ENCODE measurements at regions not wholly inside any gene's neighbourhood (a gene's known extent, or its start where the extent isn't known, plus 50 kb on each side); places are given as distances from the start of the nearest gene placed in this dataset.

DNA sequence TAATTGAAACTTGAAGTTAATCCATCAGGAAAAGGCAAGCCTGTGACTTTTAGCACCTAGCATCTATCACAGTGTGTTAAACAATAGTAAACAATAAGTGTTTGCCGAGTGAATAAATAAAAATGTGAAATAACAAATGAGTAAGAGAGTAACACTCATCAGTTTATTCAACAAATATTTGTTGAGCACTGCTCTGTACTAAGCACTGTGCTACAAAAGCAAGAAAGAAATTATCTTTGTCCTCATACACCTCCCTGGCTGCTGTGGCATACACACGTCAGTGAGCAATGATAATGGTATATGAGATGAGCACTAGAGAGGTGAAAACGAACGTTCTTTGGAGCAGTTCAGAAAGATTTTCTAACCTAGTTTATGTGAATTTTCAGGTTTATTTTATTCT, 295.0 kb upstream of the LRRC7 start:
- no peak for DNase-seq (ENCODE audit: low read depth in 4 of 6, low spot score in 6 of 6)

DNA sequence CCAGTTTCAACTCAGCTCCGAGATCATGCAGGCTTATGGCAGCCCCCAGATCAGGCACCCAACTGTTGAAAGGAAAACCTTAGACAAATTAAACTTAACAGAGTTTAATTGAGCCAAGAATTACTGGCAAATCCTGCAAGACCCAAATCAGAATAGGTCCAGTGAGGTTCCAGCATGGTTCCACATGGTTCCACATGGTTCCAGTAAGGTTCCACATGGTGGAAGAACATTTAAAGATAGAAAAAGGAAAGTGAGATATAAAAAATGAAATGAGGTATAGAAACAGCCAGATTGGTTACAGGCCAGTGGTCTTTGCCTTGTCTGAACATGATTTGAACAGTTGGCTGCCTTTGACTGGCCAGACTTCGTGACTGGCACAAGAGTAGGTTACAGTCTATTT, 288.8 kb upstream of the LRRC7 start:
- Histone ChIP-seq H3K36me3 (ENCODE audit: control insufficient read depth, insufficient read depth, low read length) (no peaks in the 10 kb centered on the region), H3K27ac (ENCODE audit: low read depth, low read length) (no peak overlapping the region), H3K4me3 (ENCODE audit: low read depth, low read length) (no peak overlapping the region), H3K9me3 (ENCODE audit: control insufficient read depth, insufficient read depth, low read length) (no peaks in the 10 kb centered on the region), H3K27me3 (ENCODE audit: control insufficient read depth, insufficient read depth, low read length) (no peaks in the 10 kb centered on the region), H3K4me1 (ENCODE audit: control insufficient read depth, insufficient read depth, low read length) (no peaks in the 10 kb centered on the region)
- WGBS (ENCODE audit: insufficient coverage): 94% methylated on average over 2 of the region's 2 CpGs
- no peak for DNase-seq (ENCODE audit: low read depth in 4 of 6, low spot score in 6 of 6)

More for the DNA sequence above, 295.0 kb upstream of the LRRC7 start:
- Histone ChIP-seq H3K9me3 (ENCODE audit: control insufficient read depth, insufficient read depth, low read length) (no peaks in the 10 kb centered on the region), H3K27me3 (ENCODE audit: control insufficient read depth, insufficient read depth, low read length) (no peaks in the 10 kb centered on the region), H3K36me3 (ENCODE audit: control insufficient read depth, insufficient read depth, low read length) (no peaks in the 10 kb centered on the region), H3K4me3 (ENCODE audit: low read depth, low read length) (no peak overlapping the region), H3K27ac (ENCODE audit: low read depth, low read length) (no peak overlapping the region), H3K4me1 (ENCODE audit: control insufficient read depth, insufficient read depth, low read length) (no peaks in the 10 kb centered on the region)
- WGBS (ENCODE audit: insufficient coverage): no CpG with 5 or more reads among the region's 4 CpGs

DNA sequence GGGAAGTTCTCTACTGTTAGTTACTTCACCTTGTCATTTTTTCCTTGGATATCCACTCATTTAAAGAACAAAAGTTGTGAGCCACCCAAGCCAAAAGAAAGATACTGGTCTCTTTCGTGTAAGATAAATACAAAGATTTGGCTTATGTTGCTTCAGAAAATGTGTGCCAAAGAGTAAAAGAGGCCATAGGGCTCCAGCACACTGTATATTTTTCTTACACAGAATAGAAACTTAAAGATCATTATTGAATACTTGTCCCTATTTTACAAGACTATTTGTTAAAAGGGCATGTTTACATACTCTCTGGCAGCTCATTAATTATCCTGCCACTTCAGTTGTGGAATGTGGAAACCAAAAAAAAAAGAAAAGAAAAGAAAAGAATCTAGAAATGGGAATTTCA, 284.2 kb upstream of the LRRC7 start:
- no CpG with 5 or more reads among the region's 1 CpG for WGBS (ENCODE audit: insufficient coverage)
- no peaks in the 10 kb centered on the region for H3K36me3 ChIP-seq (ENCODE audit: control insufficient read depth, insufficient read depth, low read length)
- no peaks in the 10 kb centered on the region for H3K9me3 ChIP-seq (ENCODE audit: control insufficient read depth, insufficient read depth, low read length)
- DNase-seq (ENCODE audit: low read depth in 4 of 6, low spot score in 6 of 6): no peak
- no peak overlapping the region for H3K4me3 ChIP-seq (ENCODE audit: low read depth, low read length)
- H3K4me1 ChIP-seq (ENCODE audit: control insufficient read depth, insufficient read depth, low read length): no peaks in the 10 kb centered on the region
- H3K27me3 ChIP-seq (ENCODE audit: control insufficient read depth, insufficient read depth, low read length): no peaks in the 10 kb centered on the region
- H3K27ac ChIP-seq (ENCODE audit: low read depth, low read length): no peak overlapping the region

DNA sequence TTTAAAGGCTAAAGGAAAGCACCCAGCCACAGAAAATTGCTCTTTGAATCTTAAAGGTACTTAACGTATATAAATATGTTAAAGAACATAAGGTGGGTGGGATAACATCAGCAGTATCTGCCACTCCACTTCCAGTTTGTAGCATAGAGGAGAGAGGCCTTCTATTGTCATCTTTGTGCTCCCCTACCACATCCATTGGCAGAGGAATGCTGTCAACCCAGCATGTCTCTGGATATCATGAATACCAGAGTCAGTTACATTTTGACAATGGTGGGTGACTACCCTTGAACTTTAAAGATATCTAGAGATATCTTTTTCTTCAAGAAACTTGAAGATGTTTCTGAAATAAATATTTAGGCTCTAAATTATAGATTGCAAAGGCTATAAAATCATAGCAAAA, 283.2 kb upstream of the LRRC7 start:
- H3K4me3 ChIP-seq (ENCODE audit: low read depth, low read length): no peak overlapping the region
- no CpG with 5 or more reads among the region's 1 CpG for WGBS (ENCODE audit: insufficient coverage)
- H3K27me3 ChIP-seq (ENCODE audit: control insufficient read depth, insufficient read depth, low read length): no peaks in the 10 kb centered on the region
- no peaks in the 10 kb centered on the region for H3K36me3 ChIP-seq (ENCODE audit: control insufficient read depth, insufficient read depth, low read length)
- H3K9me3 ChIP-seq (ENCODE audit: control insufficient read depth, insufficient read depth, low read length): no peaks in the 10 kb centered on the region
- no peak for DNase-seq (ENCODE audit: low read depth in 4 of 6, low spot score in 6 of 6)
- no peak overlapping the region for H3K27ac ChIP-seq (ENCODE audit: low read depth, low read length)
- no peaks in the 10 kb centered on the region for H3K4me1 ChIP-seq (ENCODE audit: control insufficient read depth, insufficient read depth, low read length)

DNA sequence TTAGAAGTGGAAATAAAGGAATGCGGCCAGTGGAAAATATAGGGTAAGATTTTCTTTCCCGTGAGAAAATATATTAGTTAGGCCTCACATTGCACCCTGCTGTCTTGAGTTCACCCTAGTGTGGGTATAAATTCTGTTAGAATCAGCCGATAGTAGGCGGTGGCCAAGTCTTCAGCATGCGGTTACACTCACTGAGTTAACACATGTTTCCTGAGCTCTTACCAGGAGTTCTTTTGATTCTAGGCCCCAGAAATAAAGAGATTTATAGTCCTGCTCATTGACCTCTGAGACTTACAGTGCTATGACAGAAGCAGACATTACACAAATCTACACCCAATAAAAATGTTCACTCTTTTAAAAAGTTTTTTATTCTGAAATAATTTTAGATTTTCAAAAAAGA, 279.3 kb upstream of the LRRC7 start:
- Histone ChIP-seq H3K27me3 (ENCODE audit: control insufficient read depth, insufficient read depth, low read length) (no peaks in the 10 kb centered on the region), H3K27ac (ENCODE audit: low read depth, low read length) (no peak overlapping the region), H3K36me3 (ENCODE audit: control insufficient read depth, insufficient read depth, low read length) (no peaks in the 10 kb centered on the region), H3K9me3 (ENCODE audit: control insufficient read depth, insufficient read depth, low read length) (no peaks in the 10 kb centered on the region), H3K4me1 (ENCODE audit: control insufficient read depth, insufficient read depth, low read length) (no peaks in the 10 kb centered on the region), H3K4me3 (ENCODE audit: low read depth, low read length) (no peak overlapping the region)
- 57% methylated on average over 4 of the region's 5 CpGs for WGBS (ENCODE audit: insufficient coverage)
- DNase-seq (ENCODE audit: low read depth in 4 of 6, low spot score in 6 of 6): no peak

DNA sequence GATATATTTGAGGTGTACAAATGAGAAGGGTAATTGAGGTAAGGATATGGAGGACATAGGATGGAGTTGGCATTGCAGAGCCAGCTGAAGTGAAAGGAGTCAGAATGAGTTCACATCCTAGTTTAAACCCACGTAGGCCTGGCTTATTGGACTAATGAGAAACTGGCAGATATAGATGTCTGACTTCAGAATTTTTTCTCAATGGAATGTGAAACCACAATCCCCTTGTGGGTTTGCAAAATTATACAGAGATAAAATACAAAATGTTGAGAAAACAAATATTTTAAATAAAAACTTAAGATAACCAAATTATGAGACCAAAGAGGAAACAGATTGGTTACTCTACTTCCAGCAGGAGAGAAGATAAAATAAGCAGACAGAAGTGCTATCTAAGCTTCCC, 277.4 kb upstream of the LRRC7 start:
- Histone ChIP-seq H3K36me3 (ENCODE audit: control insufficient read depth, insufficient read depth, low read length) (no peaks in the 10 kb centered on the region), H3K27ac (ENCODE audit: low read depth, low read length) (no peak overlapping the region), H3K4me3 (ENCODE audit: low read depth, low read length) (no peak overlapping the region), H3K9me3 (ENCODE audit: control insufficient read depth, insufficient read depth, low read length) (no peaks in the 10 kb centered on the region), H3K4me1 (ENCODE audit: control insufficient read depth, insufficient read depth, low read length) (no peaks in the 10 kb centered on the region), H3K27me3 (ENCODE audit: control insufficient read depth, insufficient read depth, low read length) (no peaks in the 10 kb centered on the region)
- no peak for DNase-seq (ENCODE audit: low read depth in 4 of 6, low spot score in 6 of 6)
- WGBS (ENCODE audit: insufficient coverage): no CpG with 5 or more reads among the region's 1 CpG

DNA sequence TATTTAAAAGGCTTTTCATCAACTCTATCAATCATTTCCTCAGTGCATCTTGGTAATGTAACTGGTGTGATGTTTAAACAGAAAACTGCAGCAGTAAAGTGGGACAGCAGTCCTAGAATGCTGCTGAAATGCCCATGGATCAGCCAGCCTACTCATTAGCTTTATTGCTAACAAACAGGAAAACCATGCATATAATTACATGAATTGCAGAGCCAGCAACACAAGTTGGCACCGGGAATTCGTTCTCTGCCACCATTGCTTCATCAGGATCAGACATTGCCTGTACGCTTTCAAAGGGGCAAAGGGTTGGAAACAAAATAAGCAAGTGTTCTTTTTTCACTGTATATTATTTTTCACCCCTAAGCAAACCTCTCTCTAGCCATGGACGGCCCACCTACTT, 276.2 kb upstream of the LRRC7 start:
- Histone ChIP-seq H3K4me1 (ENCODE audit: control insufficient read depth, insufficient read depth, low read length) (no peaks in the 10 kb centered on the region), H3K4me3 (ENCODE audit: low read depth, low read length) (no peak overlapping the region), H3K27me3 (ENCODE audit: control insufficient read depth, insufficient read depth, low read length) (no peaks in the 10 kb centered on the region), H3K27ac (ENCODE audit: low read depth, low read length) (no peak overlapping the region), H3K36me3 (ENCODE audit: control insufficient read depth, insufficient read depth, low read length) (no peaks in the 10 kb centered on the region), H3K9me3 (ENCODE audit: control insufficient read depth, insufficient read depth, low read length) (no peaks in the 10 kb centered on the region)
- 20% methylated on average over 1 of the region's 4 CpGs for WGBS (ENCODE audit: insufficient coverage)
- peak in 3 of 6 donors; percentile 4 to 79 (median 59) for DNase-seq (ENCODE audit: low read depth in 4 of 6, low spot score in 6 of 6)

DNA sequence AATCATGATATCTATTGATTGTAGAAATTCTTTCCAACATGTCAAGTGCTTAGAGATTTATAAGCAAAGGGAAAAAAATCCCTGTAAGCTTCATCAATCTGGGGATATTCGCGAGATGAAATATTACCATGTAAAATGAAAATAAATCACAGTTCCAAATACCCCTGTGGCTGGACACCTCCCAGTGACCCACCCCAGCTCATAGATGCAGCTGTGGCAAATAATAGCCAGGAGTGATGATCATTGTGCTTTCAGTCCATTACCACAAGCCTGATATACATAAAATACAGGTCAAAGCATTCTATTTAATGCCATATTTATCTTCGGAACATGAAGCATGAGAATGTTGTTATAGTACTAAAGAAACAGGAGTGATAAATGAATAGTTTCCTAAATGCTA, 274.9 kb upstream of the LRRC7 start:
- H3K4me3 ChIP-seq (ENCODE audit: low read depth, low read length): no peak overlapping the region
- no peak for DNase-seq (ENCODE audit: low read depth in 4 of 6, low spot score in 6 of 6)
- no CpG with 5 or more reads among the region's 3 CpGs for WGBS (ENCODE audit: insufficient coverage)
- H3K36me3 ChIP-seq (ENCODE audit: control insufficient read depth, insufficient read depth, low read length): no peaks in the 10 kb centered on the region
- no peaks in the 10 kb centered on the region for H3K27me3 ChIP-seq (ENCODE audit: control insufficient read depth, insufficient read depth, low read length)
- H3K4me1 ChIP-seq (ENCODE audit: control insufficient read depth, insufficient read depth, low read length): no peaks in the 10 kb centered on the region
- no peak overlapping the region for H3K27ac ChIP-seq (ENCODE audit: low read depth, low read length)
- no peaks in the 10 kb centered on the region for H3K9me3 ChIP-seq (ENCODE audit: control insufficient read depth, insufficient read depth, low read length)

DNA sequence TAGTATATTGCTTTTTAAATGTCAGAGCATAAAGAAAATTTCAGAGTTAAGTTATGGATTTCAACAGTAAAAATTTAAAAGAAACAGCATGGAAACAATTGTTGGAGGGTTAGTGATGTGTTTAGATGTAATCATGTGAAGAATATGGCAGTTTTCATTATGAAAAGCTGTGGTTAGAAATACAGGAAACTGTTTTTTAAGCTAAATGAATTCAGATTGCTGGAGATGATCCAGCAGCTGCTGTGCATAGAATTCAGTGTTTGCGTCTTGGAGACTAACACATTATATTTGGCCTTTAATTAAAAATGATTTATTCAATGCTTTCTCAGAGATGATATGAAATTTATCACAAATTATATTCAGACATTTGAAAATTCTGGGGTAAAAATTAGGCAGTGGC, 273.6 kb upstream of the LRRC7 start:
- peak in 2 of 6 donors; percentile 41 to 43 for DNase-seq (ENCODE audit: low read depth in 4 of 6, low spot score in 6 of 6)
- WGBS (ENCODE audit: insufficient coverage): no CpG with 5 or more reads among the region's 1 CpG

DNA sequence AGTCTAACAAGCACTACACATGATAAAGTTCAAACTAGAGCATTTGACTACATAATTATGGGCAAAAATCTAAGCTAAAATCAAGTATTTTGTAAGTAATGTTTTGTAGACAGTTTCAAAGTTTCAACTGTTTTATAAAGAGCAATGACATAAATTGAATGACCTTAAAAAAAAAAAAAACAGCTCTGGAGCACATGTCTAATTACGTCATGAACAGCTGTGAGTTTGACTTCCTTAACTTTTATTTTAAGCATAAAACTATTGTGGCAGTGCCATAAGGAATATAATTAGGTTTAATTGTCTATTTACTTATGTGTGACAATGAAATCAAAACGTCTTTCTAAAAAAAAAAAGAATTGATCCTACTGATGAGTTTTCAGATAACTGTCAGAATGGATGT, 272.5 kb upstream of the LRRC7 start:
- Histone ChIP-seq H3K27ac (ENCODE audit: low read depth, low read length) (no peak overlapping the region), H3K36me3 (ENCODE audit: control insufficient read depth, insufficient read depth, low read length) (no peaks in the 10 kb centered on the region), H3K4me1 (ENCODE audit: control insufficient read depth, insufficient read depth, low read length) (no peaks in the 10 kb centered on the region), H3K4me3 (ENCODE audit: low read depth, low read length) (no peak overlapping the region), H3K27me3 (ENCODE audit: control insufficient read depth, insufficient read depth, low read length) (no peaks in the 10 kb centered on the region), H3K9me3 (ENCODE audit: control insufficient read depth, insufficient read depth, low read length) (no peaks in the 10 kb centered on the region)
- WGBS (ENCODE audit: insufficient coverage): no CpG with 5 or more reads among the region's 2 CpGs
- no peak for DNase-seq (ENCODE audit: low read depth in 4 of 6, low spot score in 6 of 6)

More for the DNA sequence above, 273.6 kb upstream of the LRRC7 start:
- Histone ChIP-seq H3K27me3 (ENCODE audit: control insufficient read depth, insufficient read depth, low read length) (no peaks in the 10 kb centered on the region), H3K36me3 (ENCODE audit: control insufficient read depth, insufficient read depth, low read length) (no peaks in the 10 kb centered on the region), H3K9me3 (ENCODE audit: control insufficient read depth, insufficient read depth, low read length) (no peaks in the 10 kb centered on the region), H3K27ac (ENCODE audit: low read depth, low read length) (no peak overlapping the region), H3K4me3 (ENCODE audit: low read depth, low read length) (no peak overlapping the region), H3K4me1 (ENCODE audit: control insufficient read depth, insufficient read depth, low read length) (no peaks in the 10 kb centered on the region)
